Kasumi-1 (cell line): ENCODE measurements at regions not wholly inside any gene's neighbourhood (a gene's known extent, or its start where the extent isn't known, plus 50 kb on each side); places are given as distances from the start of the nearest gene placed in this dataset.
"Not testable (repeated sequence)": the region's sequence is repeated elsewhere in the genome, so short reads cannot be mapped to it uniquely, and the experiment has no call there.

Experiments
- DNase-seq, 2 experiments: peaks; one replicate each; lab custom pipeline; 2025; lab: John Stamatoyannopoulos, UW

DNA sequence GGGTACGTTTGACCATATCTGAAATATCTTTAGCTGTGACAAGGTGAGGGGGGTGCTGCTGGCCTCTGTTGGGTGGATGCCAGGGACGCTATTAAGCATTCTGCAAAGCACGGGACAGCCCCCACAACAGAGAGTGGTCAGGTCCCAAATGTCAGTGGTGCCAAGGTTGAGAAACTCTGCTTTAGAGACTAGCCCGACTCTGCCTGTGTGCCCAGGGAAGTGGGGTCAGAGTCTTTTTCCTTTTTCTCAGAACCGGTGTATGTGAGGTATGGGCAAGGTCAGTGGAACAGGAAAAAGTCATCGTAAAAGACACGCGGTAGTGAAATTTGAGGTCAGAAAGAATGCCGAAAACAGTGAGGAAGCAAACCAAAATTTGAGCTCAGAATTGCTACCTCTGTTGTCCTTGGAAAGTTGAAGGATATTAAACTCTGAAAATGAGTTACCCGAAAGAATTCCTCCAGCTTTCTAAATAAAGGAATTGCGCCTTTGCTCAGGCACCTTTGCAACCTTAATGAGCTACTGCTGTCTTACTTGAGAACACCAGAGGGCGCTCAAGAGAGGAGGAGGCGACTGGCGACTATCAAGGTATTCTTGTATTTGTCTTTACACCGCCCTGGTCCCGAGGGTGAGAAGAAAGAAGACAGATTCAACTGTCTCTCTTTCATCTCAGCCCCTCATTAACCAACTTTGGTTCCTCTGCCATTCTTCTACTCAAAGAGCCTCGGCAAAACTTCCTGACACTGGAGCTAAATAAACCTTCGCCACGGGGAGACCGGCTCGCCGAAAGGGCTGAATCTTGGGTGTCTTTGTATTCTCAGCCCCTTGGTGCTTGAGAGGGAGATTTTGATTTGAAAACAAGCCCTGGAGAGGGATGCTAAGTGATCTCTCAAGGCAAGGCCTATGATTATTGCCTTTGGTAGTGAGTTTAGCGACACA is 85.4 kb upstream of the OLIG2 start:
- DNase-seq: peak; percentile 46 to 54

- DNase-seq: no peak
Measured at GRCh38 chr21:32941263-32941662, 84.5 kb upstream of the OLIG2 start.

GRCh38 chr21:32946654-32947053 is 79.1 kb upstream of the OLIG2 start:
- no peak for DNase-seq

DNA sequence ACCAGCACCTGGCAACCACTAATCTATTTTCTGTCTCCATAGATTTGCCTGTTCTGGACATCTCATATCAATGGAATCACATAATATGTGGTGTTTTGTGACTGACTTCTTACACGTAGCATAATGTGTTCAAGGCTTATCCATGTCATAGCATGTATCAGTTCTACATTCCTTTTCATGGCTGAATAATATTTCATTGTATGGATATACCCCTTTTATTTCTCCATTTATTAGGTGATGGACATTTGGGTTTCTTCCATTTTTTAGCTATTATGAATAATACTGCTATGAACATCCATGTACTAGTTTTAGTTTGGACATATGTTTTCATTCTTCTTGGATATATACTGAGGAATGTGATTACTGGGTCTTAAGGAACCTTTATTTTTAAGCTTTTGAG is 78.0 kb upstream of the OLIG2 start:
- no peak for DNase-seq

GRCh38 chr21:32949701-32950100 is 76.0 kb upstream of the OLIG2 start:
- no peak for DNase-seq

DNA sequence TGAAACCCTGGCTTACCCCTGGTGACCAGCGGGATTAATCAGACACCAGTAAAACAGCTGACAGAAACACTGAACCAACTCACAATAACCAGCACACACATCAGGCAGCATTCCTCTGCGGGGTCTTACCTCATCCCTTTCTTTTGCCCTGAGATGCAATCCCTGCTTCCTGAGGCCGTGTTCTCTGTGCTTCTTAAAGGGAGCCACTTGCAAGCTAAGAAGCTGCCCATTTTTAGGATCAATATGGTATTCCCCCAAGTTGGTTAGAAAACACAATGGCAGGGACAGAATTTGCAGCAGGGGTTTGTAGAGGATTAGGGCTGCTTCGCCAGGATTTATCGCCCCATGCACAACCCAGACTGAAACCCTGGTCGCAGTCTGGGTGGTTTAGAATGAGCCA is 74.7 kb upstream of the OLIG2 start:
- no peak for DNase-seq

DNA sequence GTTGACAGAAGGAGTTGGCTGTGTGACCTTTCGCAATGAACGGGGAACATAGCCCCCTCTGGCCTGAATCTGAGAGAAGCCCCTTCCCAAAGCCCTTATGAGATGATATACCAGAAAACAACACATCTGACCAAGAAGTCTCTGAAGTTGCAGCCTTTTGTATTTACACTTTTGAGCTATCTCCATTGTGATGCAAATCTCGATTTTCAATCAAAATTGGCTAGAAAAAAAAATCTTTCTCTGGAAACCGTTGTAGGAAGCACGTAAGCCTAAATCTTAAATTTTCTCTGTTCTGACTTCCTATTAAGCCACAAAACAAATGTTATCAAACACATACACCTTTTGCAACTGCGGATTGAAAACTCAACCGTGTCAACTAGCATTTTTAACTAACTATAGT is 71.4 kb upstream of the OLIG2 start:
- no peak for DNase-seq

DNA sequence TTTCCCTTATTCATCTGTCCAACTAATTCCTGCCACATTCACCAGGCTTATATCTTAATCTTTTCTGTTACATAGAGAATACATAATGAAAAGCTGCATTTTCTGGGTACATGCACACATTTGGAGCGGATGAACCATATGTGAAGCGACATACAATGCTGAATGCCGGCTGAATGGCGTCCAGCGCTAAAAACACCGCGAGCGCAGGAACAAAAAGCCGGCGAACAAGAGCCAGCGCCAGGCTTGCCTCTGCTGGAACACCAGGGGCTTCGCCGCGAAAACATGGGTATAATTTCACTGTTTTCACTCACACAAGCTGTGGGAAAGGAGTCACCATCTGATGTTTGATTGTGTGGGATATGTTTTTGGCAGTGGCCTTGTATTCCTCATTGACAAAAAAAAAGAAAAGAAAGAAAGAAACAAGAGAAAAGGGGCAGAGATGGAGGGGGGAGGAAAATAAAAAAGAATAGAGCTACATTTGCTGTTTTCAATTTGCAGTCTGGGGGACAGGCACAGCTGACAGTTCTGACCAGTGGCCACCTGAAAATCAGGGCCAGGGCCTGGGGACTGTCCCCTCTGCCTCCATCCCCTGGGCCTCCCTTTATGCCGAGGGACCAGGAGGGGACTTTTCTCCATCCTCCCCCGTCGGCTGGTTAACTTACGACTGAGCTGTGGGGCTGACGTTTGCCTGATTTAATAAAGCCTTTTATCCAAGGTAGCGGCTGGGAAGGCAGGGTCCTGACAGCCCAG is 70.2 kb upstream of the OLIG2 start:
- no peak for DNase-seq

- no peak for DNase-seq
Measured at GRCh38 chr21:32956061-32956656, 69.6 kb upstream of the OLIG2 start.

DNA sequence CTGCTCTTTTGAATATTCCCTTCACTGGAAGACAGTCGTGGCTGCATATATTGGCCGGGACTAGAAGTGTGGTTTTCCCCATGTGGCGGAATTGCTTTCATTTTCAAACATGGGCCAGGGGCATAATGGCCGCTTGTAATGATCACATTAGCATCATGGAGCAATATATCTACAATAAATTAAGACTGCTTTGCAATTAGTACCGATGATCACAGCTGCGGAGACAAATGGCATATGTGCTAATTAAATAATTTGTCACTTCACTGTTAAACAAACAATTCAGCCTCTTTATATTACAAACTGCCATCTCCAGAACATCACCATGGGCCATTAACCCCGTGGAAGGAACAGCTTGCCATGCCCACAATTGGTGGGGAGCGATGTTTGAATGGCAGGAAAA is 68.2 kb upstream of the OLIG2 start:
- no peak for DNase-seq

GRCh38 chr21:32958288-32959002 is 67.3 kb upstream of the OLIG2 start:
- DNase-seq: no peak

DNA sequence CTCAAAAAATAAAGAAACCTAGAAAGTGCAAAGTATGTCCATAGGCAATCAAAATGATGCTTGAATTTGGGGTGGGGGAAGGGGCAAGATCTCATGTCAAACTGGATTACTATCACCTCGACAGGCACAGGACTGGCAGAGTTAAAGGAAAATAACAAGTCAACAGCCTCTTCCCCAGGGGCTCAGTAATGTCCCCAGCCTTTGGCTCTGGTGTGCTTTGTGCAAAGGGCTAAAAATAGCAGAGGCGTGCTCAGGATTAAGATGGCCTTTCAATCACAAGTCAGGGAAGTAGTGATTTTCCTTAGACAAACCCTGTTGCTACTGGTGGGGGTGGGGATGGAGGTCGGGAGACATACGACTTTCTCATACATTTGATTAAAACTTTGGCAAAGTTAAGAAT is 63.5 kb upstream of the OLIG2 start:
- no peak for DNase-seq

DNA sequence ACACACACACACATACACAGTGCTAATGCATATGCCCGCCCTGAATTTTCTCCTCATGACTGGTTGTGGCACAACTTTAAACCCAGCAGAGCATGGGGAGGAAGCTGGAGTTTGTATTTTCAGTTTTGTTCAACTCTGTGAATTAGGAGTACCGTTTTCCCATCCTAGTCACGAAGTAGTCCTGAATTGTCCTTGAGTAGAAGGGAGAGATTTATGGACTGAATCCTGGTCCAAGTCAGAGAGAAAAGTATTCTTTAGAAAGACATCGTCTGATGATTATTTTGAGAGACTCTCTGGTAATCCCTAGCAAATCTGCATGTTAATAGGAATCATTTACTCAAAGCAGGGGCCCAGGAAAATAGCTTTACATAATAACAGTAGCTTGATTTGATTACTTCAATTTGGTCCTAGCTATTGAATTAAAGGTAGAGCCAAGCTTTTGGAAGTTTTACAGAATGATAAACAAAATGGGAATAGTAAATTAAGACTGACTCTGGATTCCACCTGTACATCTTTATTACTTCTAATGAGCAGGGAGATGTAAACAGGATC is 60.5 kb upstream of the OLIG2 start:
- DNase-seq: no peak

GRCh38 chr21:32966120-32966519 is 59.6 kb upstream of the OLIG2 start:
- DNase-seq: no peak

GRCh38 chr21:32968103-32968502 is 57.6 kb upstream of the OLIG2 start:
- not testable (repeated sequence) for DNase-seq

DNA sequence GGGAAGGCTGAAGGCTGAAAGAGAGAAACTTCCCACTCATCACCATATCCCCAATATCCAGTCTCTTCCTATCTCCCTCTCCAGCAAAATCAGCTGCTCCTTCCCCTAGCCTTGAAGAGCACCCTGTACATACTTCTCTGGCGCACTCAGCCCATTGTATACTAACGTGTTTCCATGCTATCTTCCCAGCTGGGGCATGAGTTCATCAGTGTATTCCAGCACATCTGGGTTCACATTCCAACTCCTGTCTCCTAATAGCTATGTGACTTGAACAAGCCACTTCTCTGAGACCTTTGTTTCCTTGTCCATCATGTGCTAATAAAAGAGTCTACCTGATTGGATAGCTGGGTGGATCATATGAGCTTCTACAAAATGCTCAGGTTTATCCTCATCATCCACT is 51.1 kb upstream of the OLIG2 start:
- DNase-seq: no peak

- no peak for DNase-seq
Measured at GRCh38 chr21:32975811-32976431, 49.8 kb upstream of the OLIG2 start.
